ENCODE measurements at regions not wholly inside any gene's neighbourhood (a gene's known extent, or its start where the extent isn't known, plus 50 kb on each side); places are given as distances from the start of the nearest gene placed in this dataset.

DNA sequence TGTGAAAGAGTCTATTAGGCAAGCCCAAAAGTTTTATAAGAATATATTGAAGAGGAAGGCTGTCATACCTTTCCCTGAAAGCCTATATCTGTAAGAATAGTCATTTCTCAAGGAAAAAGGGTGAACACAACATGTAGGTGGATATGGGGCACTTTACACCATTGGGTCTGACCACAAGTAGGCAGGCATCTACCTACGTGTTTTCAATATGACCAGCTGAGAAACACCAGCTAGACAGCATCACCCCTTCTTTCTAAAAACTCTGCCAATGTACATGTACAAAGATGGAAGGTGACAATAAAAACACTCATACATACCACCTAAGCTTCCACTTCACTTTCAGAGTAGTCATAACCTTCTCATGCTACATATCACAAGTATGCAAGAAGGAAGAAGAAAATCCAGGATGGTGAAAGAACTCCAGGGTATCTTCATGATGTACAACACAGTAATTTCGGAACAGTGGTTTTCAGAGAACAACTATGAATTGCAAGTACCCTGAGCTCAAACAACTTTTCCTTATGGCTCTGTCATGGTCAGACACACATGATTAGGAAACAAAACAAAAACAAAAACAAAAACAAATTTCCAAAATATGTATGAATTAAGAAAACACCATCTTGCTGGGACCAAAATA is 98.5 kb upstream of the ADGRL2 start:
- intact Hi-C loops (cut with DNase I), result no loop called here
- peaks cover 0 to 6% (median 3%) of the 10 kb centered on the region in 4 donors for H3K4me1 ChIP-seq
- no peak for TF ChIP-seq POLR2A (IDR thresholded peaks at IDR 0.05; ENCODE audit: low read depth)
- TF ChIP-seq, protein P1, sequence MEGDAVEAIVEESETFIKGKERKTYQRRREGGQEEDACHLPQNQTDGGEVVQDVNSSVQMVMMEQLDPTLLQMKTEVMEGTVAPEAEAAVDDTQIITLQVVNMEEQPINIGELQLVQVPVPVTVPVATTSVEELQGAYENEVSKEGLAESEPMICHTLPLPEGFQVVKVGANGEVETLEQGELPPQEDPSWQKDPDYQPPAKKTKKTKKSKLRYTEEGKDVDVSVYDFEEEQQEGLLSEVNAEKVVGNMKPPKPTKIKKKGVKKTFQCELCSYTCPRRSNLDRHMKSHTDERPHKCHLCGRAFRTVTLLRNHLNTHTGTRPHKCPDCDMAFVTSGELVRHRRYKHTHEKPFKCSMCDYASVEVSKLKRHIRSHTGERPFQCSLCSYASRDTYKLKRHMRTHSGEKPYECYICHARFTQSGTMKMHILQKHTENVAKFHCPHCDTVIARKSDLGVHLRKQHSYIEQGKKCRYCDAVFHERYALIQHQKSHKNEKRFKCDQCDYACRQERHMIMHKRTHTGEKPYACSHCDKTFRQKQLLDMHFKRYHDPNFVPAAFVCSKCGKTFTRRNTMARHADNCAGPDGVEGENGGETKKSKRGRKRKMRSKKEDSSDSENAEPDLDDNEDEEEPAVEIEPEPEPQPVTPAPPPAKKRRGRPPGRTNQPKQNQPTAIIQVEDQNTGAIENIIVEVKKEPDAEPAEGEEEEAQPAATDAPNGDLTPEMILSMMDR (IDR thresholded peaks at IDR 0.05), result no peak
- TF ChIP-seq POLR2AphosphoS5 (IDR thresholded peaks at IDR 0.05), result no peak
- no peak for TF ChIP-seq EP300 (IDR thresholded peaks at IDR 0.05)

DNA sequence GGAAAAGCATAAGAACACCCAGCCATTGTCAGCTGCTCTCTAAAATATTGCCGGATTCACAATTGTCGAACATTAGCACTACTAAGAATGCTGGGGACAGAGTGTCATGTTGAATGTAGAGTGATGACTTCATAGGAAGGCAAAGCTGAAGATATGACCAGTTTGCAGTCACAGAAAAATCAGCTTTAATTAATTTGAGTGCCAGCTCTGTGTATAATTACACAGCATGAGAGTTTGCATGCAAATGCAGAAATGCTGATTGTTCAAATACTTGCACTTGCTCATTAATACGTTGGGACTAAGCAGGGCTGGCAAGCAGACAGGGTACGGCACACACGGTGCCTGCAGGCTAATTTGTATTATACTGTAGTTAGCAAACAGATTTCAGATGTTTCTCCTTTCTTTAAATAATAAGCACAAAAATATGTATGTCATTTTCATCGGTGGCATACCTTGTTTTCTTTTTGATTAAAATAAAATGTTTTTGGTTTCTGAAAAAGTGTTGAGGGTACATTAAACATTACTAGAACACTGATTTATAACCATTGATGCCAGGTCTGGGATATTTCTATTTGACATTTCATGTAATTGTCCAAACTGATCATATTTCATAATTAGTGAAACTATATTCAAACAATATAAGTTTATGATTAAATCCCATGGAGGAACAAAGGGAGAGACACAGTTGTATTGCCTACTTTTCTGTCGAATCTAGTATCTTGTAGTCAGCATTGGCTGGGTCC is 99.8 kb upstream of the ADGRL2 start:
- Histone ChIP-seq H3K36me3 (no peaks in the 10 kb centered on the region), H3K9me3 (no peaks in the 10 kb centered on the region), H3K27ac (replicated peaks in 1 of 4) (no peak overlapping the region), H3K27me3 (no peaks in the 10 kb centered on the region), H3K4me1 (peaks cover 0 to 11% (median 6%) of the 10 kb centered on the region in 4 donors), H3K4me3 (no peak overlapping the region)
- TF ChIP-seq EP300 (IDR thresholded peaks at IDR 0.05) (no peak), POLR2A (IDR thresholded peaks at IDR 0.05; ENCODE audit: low read depth) (no peak), POLR2AphosphoS5 (IDR thresholded peaks at IDR 0.05) (no peak)
- TF ChIP-seq, protein P1 (IDR thresholded peaks at IDR 0.05), result no peak
- DNase-seq (ENCODE audit: extremely low spot score), result no peak
- WGBS, result 89% methylated on average over 7 of the region's 7 CpGs
- intact Hi-C loops (cut with DNase I), result no loop called here

More for the DNA sequence above, 98.5 kb upstream of the ADGRL2 start:
- DNase-seq (ENCODE audit: extremely low spot score), result no peak
- Histone ChIP-seq H3K27me3 (no peaks in the 10 kb centered on the region), H3K9me3 (no peaks in the 10 kb centered on the region), H3K4me3 (no peak overlapping the region), H3K36me3 (no peaks in the 10 kb centered on the region), H3K27ac (replicated peaks in 1 of 4) (no peak overlapping the region)
- 92% methylated on average over 2 of the region's 2 CpGs for WGBS

DNA sequence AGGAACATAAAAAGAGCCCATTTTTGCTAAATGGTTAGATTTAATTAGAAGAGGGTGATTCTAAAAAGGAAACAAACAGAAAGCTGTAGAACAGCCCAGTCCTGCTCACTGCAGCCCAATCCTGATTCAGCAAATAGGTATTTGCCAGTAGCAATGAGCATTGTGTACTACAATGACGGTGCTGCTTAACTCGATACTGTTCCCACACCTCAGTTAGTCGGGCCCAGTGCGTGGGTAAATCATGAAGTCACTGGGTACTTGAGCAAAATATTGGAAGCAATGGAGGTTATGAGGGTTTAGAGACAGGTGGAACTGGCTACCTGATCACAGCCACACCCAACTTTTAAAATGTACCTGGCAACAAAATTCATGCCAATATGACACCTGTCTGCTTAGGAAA is 101.5 kb upstream of the ADGRL2 start:
- no peak overlapping the region for H3K4me3 ChIP-seq
- WGBS, result 98% methylated on average over 4 of the region's 4 CpGs
- DNase-seq (ENCODE audit: extremely low spot score), result no peak

DNA sequence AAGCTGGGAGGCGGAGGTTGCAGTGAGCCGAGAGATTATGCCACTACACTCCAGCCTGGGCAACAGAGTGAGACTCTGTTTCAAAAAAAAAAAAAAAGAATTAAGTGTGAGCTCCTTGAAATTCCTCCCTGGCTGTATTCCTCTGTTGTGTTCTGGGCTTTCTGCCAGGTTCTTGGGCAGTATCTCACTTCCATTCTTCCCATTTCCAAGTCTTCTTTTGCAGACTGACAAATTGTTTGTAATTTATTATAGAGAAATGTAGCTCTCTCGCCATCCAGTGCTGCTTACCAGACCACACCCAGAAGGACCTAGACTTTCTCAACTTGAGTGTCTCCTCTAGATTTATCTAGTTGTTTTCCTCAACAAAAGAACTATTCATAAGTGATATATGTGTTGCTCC is 105.0 kb upstream of the ADGRL2 start:
- H3K4me1 ChIP-seq, result peaks cover 0 to 13% (median 9%) of the 10 kb centered on the region in 4 donors
- TF ChIP-seq EP300 (IDR thresholded peaks at IDR 0.05) (no peak), POLR2AphosphoS5 (IDR thresholded peaks at IDR 0.05) (no peak), POLR2A (IDR thresholded peaks at IDR 0.05; ENCODE audit: low read depth) (no peak)
- TF ChIP-seq, protein P1 (IDR thresholded peaks at IDR 0.05), result no peak
- no peak overlapping the region for H3K4me3 ChIP-seq
- DNase-seq (ENCODE audit: extremely low spot score), result no peak
- H3K27me3 ChIP-seq, result no peaks in the 10 kb centered on the region
- WGBS, result 45% methylated on average over 3 of the region's 3 CpGs
- H3K27ac ChIP-seq (replicated peaks in 1 of 4), result no peak overlapping the region
- H3K9me3 ChIP-seq, result no peaks in the 10 kb centered on the region
- intact Hi-C loops (cut with DNase I), result no loop called here
- no peaks in the 10 kb centered on the region for H3K36me3 ChIP-seq

More for the DNA sequence above, 101.5 kb upstream of the ADGRL2 start:
- Histone ChIP-seq H3K27me3 (no peaks in the 10 kb centered on the region), H3K27ac (replicated peaks in 1 of 4) (no peak overlapping the region), H3K9me3 (no peaks in the 10 kb centered on the region), H3K36me3 (no peaks in the 10 kb centered on the region), H3K4me1 (peaks cover 0 to 18% (median 11%) of the 10 kb centered on the region in 4 donors)
- TF ChIP-seq POLR2A (IDR thresholded peaks at IDR 0.05; ENCODE audit: low read depth), result no peak
- no peak for TF ChIP-seq EP300 (IDR thresholded peaks at IDR 0.05)
- no peak for TF ChIP-seq POLR2AphosphoS5 (IDR thresholded peaks at IDR 0.05)
- TF ChIP-seq, protein P1 (IDR thresholded peaks at IDR 0.05), result no peak
- intact Hi-C loops (cut with DNase I), result no loop called here
